Esophagus muscularis mucosa (tissue), 4 donors: ENCODE measurements at regions not wholly inside any gene's neighbourhood (a gene's known extent, or its start where the extent isn't known, plus 50 kb on each side); places are given as distances from the start of the nearest gene placed in this dataset.
A peak's percentile ranks its signal among the peaks of the same experiment; 100 is the strongest.
"Not testable (repeated sequence)": the region's sequence is repeated elsewhere in the genome, so short reads cannot be mapped to it uniquely, and the experiment has no call there.

Experiments used
- DNase-seq: peaks from one replicate; pipeline ENCODE4 v3.0.0-alpha.2; 2017; ENCODE audit errors: extremely low spot score
- H3K27ac ChIP-seq, 4 donors: fragments of 200-600 bp; sonication (generic); replicated peaks in 1 of 4; 1 replicate in 3 of 4; 2 replicates in 1 of 4; pipeline ENCODE4 v1.5.1; 2016 to 2019; ENCODE audit warnings: mild to moderate bottlenecking in 1 of 4
- H3K27me3 ChIP-seq, 4 donors: fragments of 200-600 bp; sonication (generic); one replicate each; pipeline versions ENCODE4 v1.5.1 to v1.6.0; 2016 to 2019
- H3K36me3 ChIP-seq, 4 donors: fragments of 200-600 bp; sonication (generic); one replicate each; pipeline ENCODE4 v1.5.1; 2016 to 2019
- H3K4me1 ChIP-seq, 4 donors: fragments of 200-600 bp; sonication (generic); one replicate each; pipeline ENCODE4 v1.5.1; 2016 to 2019
- H3K4me3 ChIP-seq, 4 donors: fragments of 200-600 bp; sonication (generic); 1 replicate in 2 of 4; 2 replicates in 2 of 4; pipeline ENCODE4 v1.5.1; 2016 to 2019; ENCODE audit warnings: mild to moderate bottlenecking in 4 of 4, moderate library complexity in 1 of 4
- H3K9me3 ChIP-seq, 4 donors: fragments of 200-600 bp; sonication (generic); 1 replicate in 3 of 4; 2 replicates in 1 of 4; pipeline ENCODE4 v1.5.1; 2016 to 2019
- CTCF ChIP-seq, 3 experiments: fragments of 200-600 bp in 2 of 3; fragments of 450-650 bp in 1 of 3; sonication (generic) in 2 of 3; IDR thresholded peaks; one replicate each; pipeline ENCODE4 v1.5.1; 2017 to 2019; ENCODE audit warnings: antibody characterized with exemption in 3 of 3, mild to moderate bottlenecking in 2 of 3, moderate library complexity in 1 of 3
- EP300 ChIP-seq: sonication (generic); formaldehyde crosslinking; IDR thresholded peaks from one replicate; pipeline ENCODE4 v1.6.1; 2017; ENCODE audit warnings: antibody characterized with exemption
- POLR2A ChIP-seq: fragments of 450-650 bp; IDR thresholded peaks from one replicate; pipeline ENCODE4 v1.6.1; 2017; ENCODE audit warnings: antibody characterized with exemption, moderate library complexity, mild to moderate bottlenecking, low read depth
- POLR2AphosphoS5 ChIP-seq, 2 donors: sonication (generic); formaldehyde crosslinking; IDR thresholded peaks; one replicate each; pipeline ENCODE4 v1.6.1; 2017; ENCODE audit warnings: antibody characterized with exemption in 2 of 2
- WGBS: methylation state at CpG from one replicate; pipeline ENCODE4 v1.1.5; 2018; 5-methylcytosine and 5-hydroxymethylcytosine counted together
- intact Hi-C: fragments of 100-400 bp; cut with DNase I; formaldehyde crosslinking; loops from one replicate; pipeline ENCODE4 v1.15.1; 2023

GRCh38 chr1:857926-858648 lies 65.6 kb upstream of the SAMD11 start:
- intact Hi-C loops, H3K27me3 ChIP-seq, H3K9me3 ChIP-seq, H3K27ac ChIP-seq, H3K4me3 ChIP-seq: not testable (repeated sequence)
- H3K4me1 ChIP-seq = peaks cover 9 to 11% (median 10%) of the 10 kb centered on the region in 4 donors
- TF ChIP-seq CTCF (IDR thresholded peaks at IDR 0.05) = peak in 1 of 3 experiments; percentile 12
- peaks cover 4 to 14% (median 13%) of the 10 kb centered on the region in 4 donors for H3K36me3 ChIP-seq
- 31% methylated on average over 14 of the region's 16 CpGs for WGBS
- peak; percentile 19 for DNase-seq

GRCh38 chr1:858649-859041 lies 65.1 kb upstream of the SAMD11 start:
- WGBS = 5% methylated on average over 12 of the region's 12 CpGs
- peak in 1 of 2 donors; percentile 51 for TF ChIP-seq POLR2AphosphoS5 (IDR thresholded peaks at IDR 0.05)
- H3K27ac ChIP-seq, H3K4me3 ChIP-seq, H3K9me3 ChIP-seq, H3K27me3 ChIP-seq, intact Hi-C loops: not testable (repeated sequence)
- peak; percentile 70 for DNase-seq
- H3K36me3 ChIP-seq = peaks cover 4 to 14% (median 13%) of the 10 kb centered on the region in 4 donors
- H3K4me1 ChIP-seq = peaks cover 9 to 11% (median 10%) of the 10 kb centered on the region in 4 donors

- H3K9me3 ChIP-seq, H3K36me3 ChIP-seq, H3K27me3 ChIP-seq, H3K27ac ChIP-seq, DNase-seq, intact Hi-C loops, H3K4me3 ChIP-seq: not testable (repeated sequence)
- H3K4me1 ChIP-seq = peaks cover 9 to 11% (median 10%) of the 10 kb centered on the region in 4 donors
- WGBS = 69% methylated on average over 8 of the region's 11 CpGs
These were observed 62.8 kb upstream of the SAMD11 start for GRCh38 chr1:860941-861340.

- H3K4me1 ChIP-seq = peaks cover 9 to 11% (median 10%) of the 10 kb centered on the region in 4 donors
- DNase-seq = no peak
- H3K36me3 ChIP-seq = no peaks in the 10 kb centered on the region
- no peaks in the 10 kb centered on the region for H3K9me3 ChIP-seq
- intact Hi-C loops = no loop called here
- no peak overlapping the region for H3K27ac ChIP-seq
- TF ChIP-seq POLR2A (no peak), POLR2AphosphoS5 (IDR thresholded peaks at IDR 0.05) (no peak), CTCF (IDR thresholded peaks at IDR 0.05) (no peak), EP300 (no peak)
- H3K4me3 ChIP-seq = no peak overlapping the region
- peaks cover 0 to 6% (median 0%) of the 10 kb centered on the region in 4 donors for H3K27me3 ChIP-seq
These were observed 62.0 kb upstream of the SAMD11 start for GRCh38 chr1:861714-862113.

GRCh38 chr1:862601-863000 lies 61.1 kb upstream of the SAMD11 start:
- H3K4me3 ChIP-seq, DNase-seq, H3K27ac ChIP-seq, H3K36me3 ChIP-seq, H3K9me3 ChIP-seq, intact Hi-C loops: not testable (repeated sequence)
- Histone ChIP-seq H3K4me1 (peaks cover 9 to 11% (median 10%) of the 10 kb centered on the region in 4 donors), H3K27me3 (peaks cover 0 to 14% (median 0%) of the 10 kb centered on the region in 4 donors)
- WGBS = no CpG with 5 or more reads among the region's 1 CpG

- 73% methylated on average over 8 of the region's 8 CpGs for WGBS
- H3K36me3 ChIP-seq, intact Hi-C loops, DNase-seq, H3K27ac ChIP-seq, H3K4me3 ChIP-seq, H3K9me3 ChIP-seq, H3K4me1 ChIP-seq: not testable (repeated sequence)
- H3K27me3 ChIP-seq = peaks cover 0 to 28% (median 0%) of the 10 kb centered on the region in 4 donors
These were observed 58.1 kb upstream of the SAMD11 start for GRCh38 chr1:865633-866032.

- no peak overlapping the region for H3K4me3 ChIP-seq
- intact Hi-C loops = no loop called here
- peaks cover 0 to 28% (median 0%) of the 10 kb centered on the region in 4 donors for H3K27me3 ChIP-seq
- TF ChIP-seq POLR2A = no peak
- TF ChIP-seq POLR2AphosphoS5 (IDR thresholded peaks at IDR 0.05) = no peak
- no peak for TF ChIP-seq EP300
- TF ChIP-seq CTCF (IDR thresholded peaks at IDR 0.05) = no peak
- H3K9me3 ChIP-seq = no peaks in the 10 kb centered on the region
- peaks cover 3 to 9% (median 9%) of the 10 kb centered on the region in 4 donors for H3K4me1 ChIP-seq
- H3K27ac ChIP-seq = no peak overlapping the region
- no peaks in the 10 kb centered on the region for H3K36me3 ChIP-seq
- 69% methylated on average over 9 of the region's 9 CpGs for WGBS
- peak; percentile 29 for DNase-seq
These were observed 57.6 kb upstream of the SAMD11 start for GRCh38 chr1:866095-866494.

- H3K36me3 ChIP-seq, intact Hi-C loops, H3K27ac ChIP-seq, H3K9me3 ChIP-seq, H3K4me1 ChIP-seq, H3K4me3 ChIP-seq, DNase-seq: not testable (repeated sequence)
- 67% methylated on average over 33 of the region's 33 CpGs for WGBS
- H3K27me3 ChIP-seq = peaks cover 0 to 28% (median 0%) of the 10 kb centered on the region in 4 donors
These were observed 57.0 kb upstream of the SAMD11 start for GRCh38 chr1:866631-867299.

GRCh38 chr1:867550-867949 lies 56.2 kb upstream of the SAMD11 start:
- H3K27ac ChIP-seq, H3K9me3 ChIP-seq, DNase-seq, H3K4me3 ChIP-seq, H3K4me1 ChIP-seq, H3K36me3 ChIP-seq, intact Hi-C loops: not testable (repeated sequence)
- peaks cover 0 to 31% (median 0%) of the 10 kb centered on the region in 4 donors for H3K27me3 ChIP-seq
- 56% methylated on average over 4 of the region's 4 CpGs for WGBS
